ENCODE measurements at regions not wholly inside any gene's neighbourhood (a gene's known extent, or its start where the extent isn't known, plus 50 kb on each side); places are given as distances from the start of the nearest gene placed in this dataset.

DNA sequence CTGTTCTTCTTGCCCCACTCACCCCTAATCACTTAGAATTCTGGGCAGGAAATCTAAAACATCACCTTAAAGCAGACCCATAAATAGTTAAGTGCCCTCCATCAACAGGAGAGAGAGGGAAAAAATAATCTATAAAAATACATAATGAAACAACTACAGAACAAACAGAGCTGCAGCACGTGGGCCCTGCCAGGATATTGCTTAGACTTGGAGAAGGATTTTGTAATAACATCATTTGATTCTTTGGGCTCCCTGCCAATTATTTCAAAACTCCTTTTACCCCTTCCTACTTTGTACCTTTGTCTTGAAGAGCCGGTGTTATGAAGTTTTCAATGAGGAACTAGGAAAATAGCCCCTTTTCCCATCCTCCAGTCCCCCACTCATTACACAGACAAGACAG, 130.6 kb upstream of the TOX3 start:
- no peak for TF ChIP-seq SP1 (IDR thresholded peaks at IDR 0.05)
- no peak for TF ChIP-seq L3MBTL2 (conservative IDR thresholded peaks at IDR 0.05)
- no peak for TF ChIP-seq TARDBP (IDR thresholded peaks at IDR 0.05)
- TF ChIP-seq ARNT (IDR thresholded peaks at IDR 0.05): no peak
- TF ChIP-seq HDGF (IDR thresholded peaks at IDR 0.05; ENCODE audit: borderline replicate concordance): no peak
- TF ChIP-seq SUZ12 (IDR thresholded peaks at IDR 0.05): no peak
- no peak for TF ChIP-seq FOXK2 (IDR thresholded peaks at IDR 0.05)
- no peak for TF ChIP-seq CTBP1 (IDR thresholded peaks at IDR 0.05; ENCODE audit: borderline replicate concordance)
- TF ChIP-seq FOXM1 (IDR thresholded peaks at IDR 0.05; ENCODE audit: borderline replicate concordance): no peak
- TF ChIP-seq, protein P1, sequence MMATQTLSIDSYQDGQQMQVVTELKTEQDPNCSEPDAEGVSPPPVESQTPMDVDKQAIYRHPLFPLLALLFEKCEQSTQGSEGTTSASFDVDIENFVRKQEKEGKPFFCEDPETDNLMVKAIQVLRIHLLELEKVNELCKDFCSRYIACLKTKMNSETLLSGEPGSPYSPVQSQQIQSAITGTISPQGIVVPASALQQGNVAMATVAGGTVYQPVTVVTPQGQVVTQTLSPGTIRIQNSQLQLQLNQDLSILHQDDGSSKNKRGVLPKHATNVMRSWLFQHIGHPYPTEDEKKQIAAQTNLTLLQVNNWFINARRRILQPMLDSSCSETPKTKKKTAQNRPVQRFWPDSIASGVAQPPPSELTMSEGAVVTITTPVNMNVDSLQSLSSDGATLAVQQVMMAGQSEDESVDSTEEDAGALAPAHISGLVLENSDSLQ (IDR thresholded peaks at IDR 0.05): no peak

Data from HEK293T (cell line).